ENCODE measurements at regions not wholly inside any gene's neighbourhood (a gene's known extent, or its start where the extent isn't known, plus 50 kb on each side); places are given as distances from the start of the nearest gene placed in this dataset.

GRCh38 chr15:46146915-46147314 lies 512.1 kb downstream of the SQOR start:
- H3K9me3 ChIP-seq (ENCODE audit: insufficient read depth, low read length), result peaks cover 16% of the 10 kb centered on the region; the same call in 1 of the 2 replicates
- no peak overlapping the region for H3K4me2 ChIP-seq (ENCODE audit: low read depth, low read length, poor library complexity, severe bottlenecking)
- H3K9me2 ChIP-seq (replicated peaks; ENCODE audit: insufficient read depth, low read length), result no peaks in the 10 kb centered on the region
- H3K27me3 ChIP-seq (ENCODE audit: low read length), result no peaks in the 10 kb centered on the region
- no peak overlapping the region for H3K9ac ChIP-seq (ENCODE audit: low read length)
- H3K4me3 ChIP-seq (ENCODE audit: insufficient read depth, low read length, poor library complexity, severe bottlenecking), result no peak overlapping the region
- H3K36me3 ChIP-seq (ENCODE audit: low read length), result no peaks in the 10 kb centered on the region
- no peaks in the 10 kb centered on the region for H3K79me2 ChIP-seq (ENCODE audit: insufficient read depth, low read length)
- H4K20me1 ChIP-seq (ENCODE audit: low read depth, low read length), result no peaks in the 10 kb centered on the region
- TF ChIP-seq CTCF (IDR thresholded peaks at IDR 0.05; ENCODE audit: insufficient read depth, low read length, poor library complexity, severe bottlenecking) (no peak), EZH2phosphoT487 (conservative IDR thresholded peaks at IDR 0.05; ENCODE audit: low read length) (no peak)
- H3F3A ChIP-seq (ENCODE audit: insufficient read depth), result no peaks in the 10 kb centered on the region
- no peak overlapping the region for H3K27ac ChIP-seq (ENCODE audit: low read depth, low read length)
- H2AFZ ChIP-seq (ENCODE audit: low read depth, low read length, severe bottlenecking), result no peak overlapping the region

GRCh38 chr15:46151786-46152185 lies 517.0 kb downstream of the SQOR start:
- Histone ChIP-seq H4K20me1 (ENCODE audit: low read depth, low read length) (no peaks in the 10 kb centered on the region), H3K9ac (ENCODE audit: low read length) (no peak overlapping the region), H3K27me3 (ENCODE audit: low read length) (no peaks in the 10 kb centered on the region; the same call in 1 of the 2 replicates), H2AFZ (ENCODE audit: low read depth, low read length, severe bottlenecking) (no peak overlapping the region), H3K36me3 (ENCODE audit: low read length) (no peaks in the 10 kb centered on the region), H3K27ac (ENCODE audit: low read depth, low read length) (no peak overlapping the region), H3K79me2 (ENCODE audit: insufficient read depth, low read length) (no peaks in the 10 kb centered on the region), H3K4me3 (ENCODE audit: insufficient read depth, low read length, poor library complexity, severe bottlenecking) (no peak overlapping the region), H3K9me3 (ENCODE audit: insufficient read depth, low read length) (peaks cover under 1% of the 10 kb centered on the region; the same call in 1 of the 2 replicates), H3K9me2 (replicated peaks; ENCODE audit: insufficient read depth, low read length) (no peaks in the 10 kb centered on the region), H3K4me2 (ENCODE audit: low read depth, low read length, poor library complexity, severe bottlenecking) (no peak overlapping the region), H3F3A (ENCODE audit: insufficient read depth) (no peaks in the 10 kb centered on the region)
- TF ChIP-seq CTCF (IDR thresholded peaks at IDR 0.05; ENCODE audit: insufficient read depth, low read length, poor library complexity, severe bottlenecking) (no peak), EZH2phosphoT487 (conservative IDR thresholded peaks at IDR 0.05; ENCODE audit: low read length) (no peak)

GRCh38 chr15:46166750-46167149 lies 531.9 kb downstream of the SQOR start:
- no peak overlapping the region for H2AFZ ChIP-seq (ENCODE audit: low read depth, low read length, severe bottlenecking)
- H3K4me3 ChIP-seq (ENCODE audit: insufficient read depth, low read length, poor library complexity, severe bottlenecking), result no peak overlapping the region
- no peaks in the 10 kb centered on the region for H3F3A ChIP-seq (ENCODE audit: insufficient read depth)
- H3K9me3 ChIP-seq (ENCODE audit: insufficient read depth, low read length), result no peaks in the 10 kb centered on the region
- H3K36me3 ChIP-seq (ENCODE audit: low read length), result no peaks in the 10 kb centered on the region
- no peak overlapping the region for H3K27ac ChIP-seq (ENCODE audit: low read depth, low read length)
- H3K4me2 ChIP-seq (ENCODE audit: low read depth, low read length, poor library complexity, severe bottlenecking), result no peak overlapping the region
- no peaks in the 10 kb centered on the region for H3K79me2 ChIP-seq (ENCODE audit: insufficient read depth, low read length)
- TF ChIP-seq EZH2phosphoT487 (conservative IDR thresholded peaks at IDR 0.05; ENCODE audit: low read length) (no peak), CTCF (IDR thresholded peaks at IDR 0.05; ENCODE audit: insufficient read depth, low read length, poor library complexity, severe bottlenecking) (no peak)
- H4K20me1 ChIP-seq (ENCODE audit: low read depth, low read length), result no peaks in the 10 kb centered on the region
- H3K9me2 ChIP-seq (replicated peaks; ENCODE audit: insufficient read depth, low read length), result no peaks in the 10 kb centered on the region
- no peak overlapping the region for H3K9ac ChIP-seq (ENCODE audit: low read length)
- H3K27me3 ChIP-seq (ENCODE audit: low read length), result no peaks in the 10 kb centered on the region

Measured in SU-DHL-6 (cell line).